CD4-positive, alpha-beta T cell (primary cell): ENCODE measurements at regions not wholly inside any gene's neighbourhood (a gene's known extent, or its start where the extent isn't known, plus 50 kb on each side); places are given as distances from the start of the nearest gene placed in this dataset.

ENCODE experiments used
- ATAC-seq: fragments of 200-7000 bp; cut with Tn5 transposase; one replicate; pipeline ENCODE4 v1.10.0; 2022; ENCODE audit warnings: mild to moderate bottlenecking; ENCODE audit not compliant: poor library complexity
- CTCF ChIA-PET: fragments of 350-600 bp; sonication (Branson Sonifier 250); formaldehyde crosslinking; loops from one replicate; lab custom pipeline; 2021; ENCODE audit warnings: antibody characterized with exemption, inconsistent platforms; lab: Charles Lee
- POLR2A ChIA-PET: fragments of 350-600 bp; sonication (Branson Sonifier 250); formaldehyde crosslinking; loops from one replicate; lab custom pipeline; 2021; ENCODE audit warnings: antibody characterized with exemption, inconsistent platforms; lab: Charles Lee
- DNase-seq, 14 experiments: peaks; one replicate each; pipeline ENCODE4 v3.0.0-alpha.2; 2013 to 2020; ENCODE audit warnings: mixed read lengths in 2 of 14
- H3K27ac ChIP-seq, 2 donors: one replicate each; pipeline versions ENCODE4 v1.5.1 to v1.7.0; 2013; ENCODE audit warnings: low read length in 2 of 2, low read depth in 1 of 2, mild to moderate bottlenecking in 1 of 2
- H3K27me3 ChIP-seq, 2 experiments: 1 replicate in 1 of 2; 2 replicates in 1 of 2; pipeline versions ENCODE4 v1.6.1 to v1.7.0; 2013; ENCODE audit warnings: low read length in 2 of 2, control low read depth in 1 of 2, mild to moderate bottlenecking in 1 of 2, moderate library complexity in 1 of 2; ENCODE audit not compliant: insufficient read depth in 2 of 2, control insufficient read depth in 1 of 2
- H3K36me3 ChIP-seq: one replicate; pipeline ENCODE4 v1.6.1; 2013; ENCODE audit warnings: low read length, control low read depth; ENCODE audit not compliant: insufficient read depth
- H3K4me1 ChIP-seq: one replicate; pipeline ENCODE4 v1.6.1; 2013; ENCODE audit warnings: low read length, control low read depth; ENCODE audit not compliant: insufficient read depth
- H3K4me3 ChIP-seq: one replicate; pipeline ENCODE4 v1.5.1; 2013; ENCODE audit warnings: mild to moderate bottlenecking, low read length, moderate library complexity
- H3K9me3 ChIP-seq, 2 experiments: 1 replicate in 1 of 2; 2 replicates in 1 of 2; pipeline versions ENCODE4 v1.6.1 to v1.7.0; 2013; ENCODE audit warnings: low read length in 2 of 2, mild to moderate bottlenecking in 2 of 2, control low read depth in 1 of 2, moderate library complexity in 1 of 2; ENCODE audit not compliant: control insufficient read depth in 1 of 2, insufficient read depth in 1 of 2
- H3K27ac Mint-ChIP-seq: one replicate; pipeline ENCODE4 v1.8.0; 2020; ENCODE audit warnings: mixed read lengths
- H3K27me3 Mint-ChIP-seq: one replicate; pipeline ENCODE4 v1.8.0; 2021; ENCODE audit warnings: mixed read lengths
- H3K36me3 Mint-ChIP-seq: one replicate; pipeline ENCODE4 v1.8.0; 2021; ENCODE audit warnings: low read depth, mixed read lengths
- H3K4me1 Mint-ChIP-seq: one replicate; pipeline ENCODE4 v1.8.0; 2021; ENCODE audit warnings: low read depth, mixed read lengths
- H3K4me3 Mint-ChIP-seq: one replicate; pipeline ENCODE4 v1.8.0; 2020; ENCODE audit warnings: mild to moderate bottlenecking, mixed read lengths
- H3K9me3 Mint-ChIP-seq: one replicate; pipeline ENCODE4 v1.8.0; 2020; ENCODE audit warnings: mixed read lengths
- intact Hi-C, 2 experiments: fragments of 100-400 bp; cut with DNase I in 1 of 2; cut with micrococcal nuclease in 1 of 2; formaldehyde crosslinking; loops; one replicate each; pipeline versions ENCODE4 v1.15.1 to v1.9.0; 2023 to 2025; cut with DNase I, micrococcal nuclease
- TF ChIP-seq, protein P1 (sequence below): fragments of 200-600 bp; IDR thresholded peaks from one replicate; pipeline ENCODE4 v1.8.0; 2022; ENCODE audit warnings: antibody characterized with exemption, mild to moderate bottlenecking

DNA sequence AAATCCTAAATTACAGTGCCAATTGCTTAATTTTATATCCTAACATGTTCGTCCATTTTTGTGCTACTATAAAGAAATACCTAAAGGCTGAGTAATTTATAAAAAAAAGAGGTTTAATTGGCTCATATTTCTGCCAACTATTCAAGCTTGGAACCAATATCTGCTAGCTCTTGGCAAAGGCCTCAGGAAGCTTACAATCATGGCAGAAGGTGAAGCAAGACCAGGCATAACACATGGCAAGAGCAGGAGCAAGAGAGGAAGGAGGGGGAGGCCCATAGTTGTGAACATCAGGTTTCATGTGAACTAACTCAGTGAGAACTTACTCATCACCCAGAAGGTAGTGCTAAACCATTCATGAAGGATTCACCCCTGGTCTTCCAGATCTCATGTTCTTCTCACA, 494.3 kb downstream of the CCER1 start:
- TF ChIP-seq, protein P1, sequence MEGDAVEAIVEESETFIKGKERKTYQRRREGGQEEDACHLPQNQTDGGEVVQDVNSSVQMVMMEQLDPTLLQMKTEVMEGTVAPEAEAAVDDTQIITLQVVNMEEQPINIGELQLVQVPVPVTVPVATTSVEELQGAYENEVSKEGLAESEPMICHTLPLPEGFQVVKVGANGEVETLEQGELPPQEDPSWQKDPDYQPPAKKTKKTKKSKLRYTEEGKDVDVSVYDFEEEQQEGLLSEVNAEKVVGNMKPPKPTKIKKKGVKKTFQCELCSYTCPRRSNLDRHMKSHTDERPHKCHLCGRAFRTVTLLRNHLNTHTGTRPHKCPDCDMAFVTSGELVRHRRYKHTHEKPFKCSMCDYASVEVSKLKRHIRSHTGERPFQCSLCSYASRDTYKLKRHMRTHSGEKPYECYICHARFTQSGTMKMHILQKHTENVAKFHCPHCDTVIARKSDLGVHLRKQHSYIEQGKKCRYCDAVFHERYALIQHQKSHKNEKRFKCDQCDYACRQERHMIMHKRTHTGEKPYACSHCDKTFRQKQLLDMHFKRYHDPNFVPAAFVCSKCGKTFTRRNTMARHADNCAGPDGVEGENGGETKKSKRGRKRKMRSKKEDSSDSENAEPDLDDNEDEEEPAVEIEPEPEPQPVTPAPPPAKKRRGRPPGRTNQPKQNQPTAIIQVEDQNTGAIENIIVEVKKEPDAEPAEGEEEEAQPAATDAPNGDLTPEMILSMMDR: no peak
- ChIA-PET POLR2A (no interaction called here), CTCF (no interaction called here)
- peaks cover 7% of the 10 kb centered on the region for H3K27me3 Mint-ChIP-seq
- DNase-seq: no peak
- Histone ChIP-seq H3K4me1 (no peaks in the 10 kb centered on the region), H3K27ac (no peak overlapping the region), H3K27me3 (no peaks in the 10 kb centered on the region), H3K36me3 (no peaks in the 10 kb centered on the region), H3K9me3 (no peaks in the 10 kb centered on the region), H3K4me3 (no peak overlapping the region)
- H3K9me3 Mint-ChIP-seq: peaks cover 5% of the 10 kb centered on the region
- no peaks in the 10 kb centered on the region for H3K4me1 Mint-ChIP-seq
- H3K36me3 Mint-ChIP-seq: no peaks in the 10 kb centered on the region
- no peak for ATAC-seq
- intact Hi-C loops: no loop called here
- H3K4me3 Mint-ChIP-seq: no peak overlapping the region
- H3K27ac Mint-ChIP-seq: no peak overlapping the region

GRCh38 chr12:90456248-90456647, 498.7 kb downstream of the CCER1 start:
- DNase-seq (no peak), ATAC-seq (no peak)
- TF ChIP-seq, protein P1: no peak
- H3K27me3 Mint-ChIP-seq: peaks cover 7% of the 10 kb centered on the region
- ChIA-PET POLR2A (no interaction called here), CTCF (no interaction called here)
- Histone ChIP-seq H3K36me3 (no peaks in the 10 kb centered on the region), H3K9me3 (no peaks in the 10 kb centered on the region), H3K4me3 (no peak overlapping the region), H3K27ac (no peak overlapping the region), H3K27me3 (no peaks in the 10 kb centered on the region), H3K4me1 (no peaks in the 10 kb centered on the region)
- no peak overlapping the region for H3K27ac Mint-ChIP-seq
- no peak overlapping the region for H3K4me3 Mint-ChIP-seq
- H3K4me1 Mint-ChIP-seq: no peaks in the 10 kb centered on the region
- H3K9me3 Mint-ChIP-seq: peaks cover under 1% of the 10 kb centered on the region
- H3K36me3 Mint-ChIP-seq: no peaks in the 10 kb centered on the region
- intact Hi-C loops: no loop called here

GRCh38 chr12:90455756-90456155, 499.2 kb downstream of the CCER1 start:
- H3K27me3 Mint-ChIP-seq: peaks cover 7% of the 10 kb centered on the region
- no peak overlapping the region for H3K4me3 ChIP-seq
- intact Hi-C loops: no loop called here
- no peak overlapping the region for H3K27ac Mint-ChIP-seq
- ChIA-PET CTCF (no interaction called here), POLR2A (no interaction called here)
- H3K27me3 ChIP-seq: no peaks in the 10 kb centered on the region
- ATAC-seq (no peak), DNase-seq (no peak)
- H3K4me1 ChIP-seq: no peaks in the 10 kb centered on the region
- H3K9me3 ChIP-seq: no peaks in the 10 kb centered on the region
- TF ChIP-seq, protein P1: no peak
- H3K4me1 Mint-ChIP-seq: no peaks in the 10 kb centered on the region
- peaks cover 2% of the 10 kb centered on the region for H3K9me3 Mint-ChIP-seq
- no peak overlapping the region for H3K4me3 Mint-ChIP-seq
- no peaks in the 10 kb centered on the region for H3K36me3 ChIP-seq
- no peaks in the 10 kb centered on the region for H3K36me3 Mint-ChIP-seq
- no peak overlapping the region for H3K27ac ChIP-seq
